NCI-H2107 treated with DMSO at 0.1 percent for 48 hours (cell line): ENCODE measurements at regions not wholly inside any gene's neighbourhood (a gene's known extent, or its start where the extent isn't known, plus 50 kb on each side); places are given as distances from the start of the nearest gene placed in this dataset.
A peak's percentile ranks its signal among the peaks of the same experiment; 100 is the strongest.
"Not testable (repeated sequence)": the region's sequence is repeated elsewhere in the genome, so short reads cannot be mapped to it uniquely, and the experiment has no call there.

Source experiments
- DNase-seq: peaks from one replicate; lab custom pipeline; 2025; ENCODE audit not compliant: unreplicated experiment; lab: John Stamatoyannopoulos, UW

- DNase-seq = no peak
Measured at GRCh38 chr5:91491229-91491628, 108.1 kb upstream of the ARRDC3 start.

GRCh38 chr5:91490316-91490715 lies 107.2 kb upstream of the ARRDC3 start:
- DNase-seq = no peak

- peak; percentile 13 for DNase-seq
Measured at GRCh38 chr5:91487420-91487819, 104.3 kb upstream of the ARRDC3 start.

GRCh38 chr5:91486638-91487037 lies 103.5 kb upstream of the ARRDC3 start:
- no peak for DNase-seq

GRCh38 chr5:91484662-91485061 lies 101.5 kb upstream of the ARRDC3 start:
- no peak for DNase-seq

- DNase-seq = not testable (repeated sequence)
Measured at GRCh38 chr5:91479376-91479775, 96.3 kb upstream of the ARRDC3 start.

- no peak for DNase-seq
Measured at GRCh38 chr5:91478096-91478495, 95.0 kb upstream of the ARRDC3 start.

GRCh38 chr5:91477408-91477807 lies 94.3 kb upstream of the ARRDC3 start:
- no peak for DNase-seq

GRCh38 chr5:91474201-91474600 lies 91.1 kb upstream of the ARRDC3 start:
- DNase-seq = no peak

- no peak for DNase-seq
Measured at GRCh38 chr5:91472631-91473030, 89.5 kb upstream of the ARRDC3 start.

GRCh38 chr5:91469517-91470165 lies 86.5 kb upstream of the ARRDC3 start:
- no peak for DNase-seq

GRCh38 chr5:91468651-91469422 lies 85.7 kb upstream of the ARRDC3 start:
- no peak for DNase-seq

GRCh38 chr5:91464886-91465646 lies 81.9 kb upstream of the ARRDC3 start:
- no peak for DNase-seq

GRCh38 chr5:91457681-91458058 lies 74.6 kb upstream of the ARRDC3 start:
- no peak for DNase-seq

- DNase-seq = no peak
Measured at GRCh38 chr5:91456928-91457680, 74.0 kb upstream of the ARRDC3 start.

- no peak for DNase-seq
Measured at GRCh38 chr5:91449083-91449482, 66.0 kb upstream of the ARRDC3 start.

- DNase-seq = not testable (repeated sequence)
Measured at GRCh38 chr5:91448079-91448478, 65.0 kb upstream of the ARRDC3 start.

GRCh38 chr5:91446880-91447279 lies 63.8 kb upstream of the ARRDC3 start:
- not testable (repeated sequence) for DNase-seq

GRCh38 chr5:91443761-91444467 lies 60.8 kb upstream of the ARRDC3 start:
- no peak for DNase-seq

GRCh38 chr5:91443023-91443422 lies 59.9 kb upstream of the ARRDC3 start:
- no peak for DNase-seq

- DNase-seq = no peak
Measured at GRCh38 chr5:91441082-91441481, 58.0 kb upstream of the ARRDC3 start.
